Left renal pelvis (tissue), 4 donors: ENCODE measurements at regions not wholly inside any gene's neighbourhood (a gene's known extent, or its start where the extent isn't known, plus 50 kb on each side); places are given as distances from the start of the nearest gene placed in this dataset.
A peak's percentile ranks its signal among the peaks of the same experiment; 100 is the strongest.
"Not testable (repeated sequence)": the region's sequence is repeated elsewhere in the genome, so short reads cannot be mapped to it uniquely, and the experiment has no call there.

Experiments
- DNase-seq, 4 donors: peaks; one replicate each; pipeline ENCODE4 v3.0.0-alpha.2; 2013; ENCODE audit warnings: low read depth in 4 of 4, low spot score in 3 of 4

GRCh38 chr11:57871231-57871630 lies 109.6 kb downstream of the CTNND1 start:
- no peak for DNase-seq

GRCh38 chr11:57873196-57873911 lies 111.8 kb downstream of the CTNND1 start:
- DNase-seq: no peak

GRCh38 chr11:57874981-57875380 lies 113.4 kb downstream of the CTNND1 start:
- DNase-seq: no peak

GRCh38 chr11:57881647-57882046 lies 120.0 kb downstream of the CTNND1 start:
- no peak for DNase-seq

- no peak for DNase-seq
These were observed 122.0 kb downstream of the CTNND1 start for GRCh38 chr11:57883630-57884029.

GRCh38 chr11:57885298-57886050 lies 123.9 kb downstream of the CTNND1 start:
- peak in 2 of 4 donors; percentile 6 to 15 for DNase-seq

- no peak for DNase-seq
These were observed 126.8 kb downstream of the CTNND1 start for GRCh38 chr11:57888386-57888785.

GRCh38 chr11:57890521-57890920 lies 128.9 kb downstream of the CTNND1 start:
- no peak for DNase-seq

GRCh38 chr11:57893200-57893599 lies 130.5 kb upstream of the OR9Q1 start:
- DNase-seq: not testable (repeated sequence)

GRCh38 chr11:57896361-57897145 lies 127.1 kb upstream of the OR9Q1 start:
- no peak for DNase-seq

GRCh38 chr11:57899378-57899777 lies 124.3 kb upstream of the OR9Q1 start:
- DNase-seq: no peak

- DNase-seq: no peak
These were observed 123.4 kb upstream of the OR9Q1 start for GRCh38 chr11:57900320-57900719.

- DNase-seq: no peak
These were observed 122.4 kb upstream of the OR9Q1 start for GRCh38 chr11:57901278-57901677.

- no peak for DNase-seq
These were observed 121.9 kb upstream of the OR9Q1 start for GRCh38 chr11:57901756-57902155.

GRCh38 chr11:57903011-57903410 lies 120.7 kb upstream of the OR9Q1 start:
- no peak for DNase-seq

- DNase-seq: no peak
These were observed 120.1 kb upstream of the OR9Q1 start for GRCh38 chr11:57903441-57904123.

GRCh38 chr11:57904376-57904775 lies 119.3 kb upstream of the OR9Q1 start:
- no peak for DNase-seq

- no peak for DNase-seq
These were observed 118.2 kb upstream of the OR9Q1 start for GRCh38 chr11:57905439-57905838.

GRCh38 chr11:57908399-57908798 lies 115.3 kb upstream of the OR9Q1 start:
- DNase-seq: not testable (repeated sequence)

- not testable (repeated sequence) for DNase-seq
These were observed 112.2 kb upstream of the OR9Q1 start for GRCh38 chr11:57911522-57911921.
